Esophagus squamous epithelium (tissue), 5 donors: ENCODE measurements at regions not wholly inside any gene's neighbourhood (a gene's known extent, or its start where the extent isn't known, plus 50 kb on each side); places are given as distances from the start of the nearest gene placed in this dataset.

Experiments
- DNase-seq: peaks from one replicate; lab custom pipeline; 2025; lab: John Stamatoyannopoulos, UW
- H3K27ac ChIP-seq, 4 donors: fragments of 200-600 bp; sonication (generic); one replicate each; pipeline ENCODE4 v1.5.1; 2016 to 2019; ENCODE audit warnings: mild to moderate bottlenecking in 1 of 4
- H3K27me3 ChIP-seq, 4 donors: fragments of 200-600 bp; sonication (generic); 1 replicate in 3 of 4; 2 replicates in 1 of 4; pipeline versions ENCODE4 v1.5.1 to v1.6.0; 2017 to 2021; ENCODE audit warnings: antibody characterized with exemption in 1 of 4
- H3K36me3 ChIP-seq, 3 donors: fragments of 200-600 bp; sonication (generic); one replicate each; pipeline ENCODE4 v1.5.1; 2016 to 2019
- H3K4me1 ChIP-seq, 3 donors: fragments of 200-600 bp; sonication (generic); one replicate each; pipeline ENCODE4 v1.5.1; 2017 to 2019
- H3K4me3 ChIP-seq, 4 donors: fragments of 200-600 bp; sonication (generic); 1 replicate in 3 of 4; 2 replicates in 1 of 4; pipeline ENCODE4 v1.5.1; 2016 to 2019; ENCODE audit warnings: mild to moderate bottlenecking in 2 of 4, moderate library complexity in 1 of 4
- H3K9me3 ChIP-seq, 3 donors: fragments of 200-600 bp; sonication (generic); one replicate each; pipeline ENCODE4 v1.5.1; 2016 to 2019
- POLR2A ChIP-seq, 4 donors: fragments of 450-650 bp; IDR thresholded peaks; one replicate each; pipeline ENCODE4 v1.6.1; 2017; ENCODE audit warnings: antibody characterized with exemption in 4 of 4, mild to moderate bottlenecking in 4 of 4, moderate library complexity in 3 of 4
- WGBS, 2 donors: methylation state at CpG; one replicate each; pipeline ENCODE4 v1.1.5; 2018; 5-methylcytosine and 5-hydroxymethylcytosine counted together
- intact Hi-C: fragments of 100-400 bp; cut with DNase I; formaldehyde crosslinking; loops from one replicate; pipeline ENCODE4 v1.15.0; 2022
- TF ChIP-seq, protein P1 (sequence below), 6 experiments: fragments of 450-650 bp in 4 of 6; fragments of 200-600 bp in 2 of 6; sonication (generic) in 2 of 6; IDR thresholded peaks; one replicate each; pipeline ENCODE4 v1.5.1; 2016 to 2019; ENCODE audit warnings: antibody characterized with exemption in 6 of 6, mild to moderate bottlenecking in 4 of 6, moderate library complexity in 4 of 6
- donor health status: DM: yes; HTN: yes; CAD: no.

DNA sequence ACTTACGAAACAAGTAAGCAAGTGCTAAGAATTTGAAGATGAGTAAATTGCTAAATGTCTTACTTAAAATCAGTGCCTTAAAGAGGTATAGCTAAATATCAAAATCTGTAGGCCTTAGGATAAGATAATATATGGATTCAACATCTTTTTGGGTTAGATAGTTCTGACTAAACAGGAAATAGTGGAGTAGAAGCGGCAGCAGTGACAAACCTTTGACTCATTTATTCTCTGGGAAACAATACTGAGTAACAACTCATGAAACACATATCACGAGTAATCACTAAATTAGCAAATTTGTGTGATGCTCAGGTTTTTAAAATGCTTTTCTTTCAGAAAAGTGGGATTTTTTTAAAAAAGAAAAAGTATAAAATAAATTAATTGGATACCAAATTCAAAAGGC lies 762.1 kb upstream of the TYRP1 start:
- Histone ChIP-seq H3K27me3 (no peaks in the 10 kb centered on the region), H3K36me3 (no peaks in the 10 kb centered on the region), H3K27ac (no peak overlapping the region), H3K9me3 (peaks cover 0 to 8% (median 0%) of the 10 kb centered on the region in 3 donors), H3K4me1 (no peaks in the 10 kb centered on the region), H3K4me3 (no peak overlapping the region)
- intact Hi-C loops: no loop called here
- no peak for TF ChIP-seq POLR2A (IDR thresholded peaks at IDR 0.05)
- TF ChIP-seq, protein P1, sequence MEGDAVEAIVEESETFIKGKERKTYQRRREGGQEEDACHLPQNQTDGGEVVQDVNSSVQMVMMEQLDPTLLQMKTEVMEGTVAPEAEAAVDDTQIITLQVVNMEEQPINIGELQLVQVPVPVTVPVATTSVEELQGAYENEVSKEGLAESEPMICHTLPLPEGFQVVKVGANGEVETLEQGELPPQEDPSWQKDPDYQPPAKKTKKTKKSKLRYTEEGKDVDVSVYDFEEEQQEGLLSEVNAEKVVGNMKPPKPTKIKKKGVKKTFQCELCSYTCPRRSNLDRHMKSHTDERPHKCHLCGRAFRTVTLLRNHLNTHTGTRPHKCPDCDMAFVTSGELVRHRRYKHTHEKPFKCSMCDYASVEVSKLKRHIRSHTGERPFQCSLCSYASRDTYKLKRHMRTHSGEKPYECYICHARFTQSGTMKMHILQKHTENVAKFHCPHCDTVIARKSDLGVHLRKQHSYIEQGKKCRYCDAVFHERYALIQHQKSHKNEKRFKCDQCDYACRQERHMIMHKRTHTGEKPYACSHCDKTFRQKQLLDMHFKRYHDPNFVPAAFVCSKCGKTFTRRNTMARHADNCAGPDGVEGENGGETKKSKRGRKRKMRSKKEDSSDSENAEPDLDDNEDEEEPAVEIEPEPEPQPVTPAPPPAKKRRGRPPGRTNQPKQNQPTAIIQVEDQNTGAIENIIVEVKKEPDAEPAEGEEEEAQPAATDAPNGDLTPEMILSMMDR (IDR thresholded peaks at IDR 0.05): no peak
- WGBS, 2 donors: 62 to 72% methylated on average over 3 of the region's 3 CpGs
- DNase-seq: no peak

DNA sequence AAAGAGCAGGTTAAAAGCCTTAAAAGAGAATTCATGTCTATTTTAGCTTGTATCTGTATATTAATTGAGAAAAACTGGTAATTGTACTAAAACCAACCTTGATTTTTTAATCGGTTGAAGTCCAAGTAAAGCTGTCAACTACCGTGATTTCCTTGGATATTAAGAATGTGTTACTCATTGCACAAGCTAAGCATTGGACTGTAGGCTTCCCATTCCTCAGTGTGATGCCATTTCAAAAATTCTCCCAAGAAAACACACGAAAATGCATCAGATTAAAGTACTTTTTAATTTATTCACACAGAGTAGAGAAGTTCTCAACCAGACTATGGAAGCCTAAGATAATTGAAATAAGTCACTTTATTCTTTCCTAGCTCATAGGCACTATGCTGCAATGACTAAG lies 761.4 kb upstream of the TYRP1 start:
- peaks cover 0 to 8% (median 0%) of the 10 kb centered on the region in 3 donors for H3K9me3 ChIP-seq
- WGBS, 2 donors: 62 to 67% methylated on average over 3 of the region's 3 CpGs
- TF ChIP-seq POLR2A (IDR thresholded peaks at IDR 0.05): no peak
- TF ChIP-seq, protein P1 (IDR thresholded peaks at IDR 0.05): no peak

DNA sequence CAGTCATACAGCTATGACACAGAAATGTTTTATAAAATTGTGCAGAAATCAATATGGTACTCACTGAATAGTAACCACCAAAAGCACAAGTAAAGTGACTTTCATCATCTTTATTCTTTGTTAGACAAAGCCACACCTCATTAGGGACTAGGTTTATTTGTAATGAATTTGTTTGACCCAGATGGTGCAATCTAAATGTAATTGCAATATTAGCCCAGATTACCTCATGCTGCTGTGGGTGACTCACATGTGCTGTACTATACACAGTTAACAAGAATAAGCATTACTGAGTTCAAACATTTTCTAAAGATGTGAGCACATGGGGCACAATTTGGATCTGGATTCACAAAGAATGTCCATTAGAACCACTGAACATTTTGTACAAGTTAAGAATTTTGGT lies 759.3 kb upstream of the TYRP1 start:
- peaks cover 0 to 4% (median 0%) of the 10 kb centered on the region in 3 donors for H3K9me3 ChIP-seq
- H3K27ac ChIP-seq: no peak overlapping the region
- H3K36me3 ChIP-seq: no peaks in the 10 kb centered on the region
- no peak for DNase-seq
- no peaks in the 10 kb centered on the region for H3K27me3 ChIP-seq
- TF ChIP-seq, protein P1 (IDR thresholded peaks at IDR 0.05): no peak
- TF ChIP-seq POLR2A (IDR thresholded peaks at IDR 0.05): no peak
- intact Hi-C loops: no loop called here
- no peak overlapping the region for H3K4me3 ChIP-seq
- H3K4me1 ChIP-seq: no peaks in the 10 kb centered on the region

More for the DNA sequence above, 761.4 kb upstream of the TYRP1 start:
- Histone ChIP-seq H3K27me3 (no peaks in the 10 kb centered on the region), H3K4me1 (no peaks in the 10 kb centered on the region), H3K36me3 (no peaks in the 10 kb centered on the region), H3K4me3 (no peak overlapping the region), H3K27ac (no peak overlapping the region)
- DNase-seq: no peak
- intact Hi-C loops: no loop called here

DNA sequence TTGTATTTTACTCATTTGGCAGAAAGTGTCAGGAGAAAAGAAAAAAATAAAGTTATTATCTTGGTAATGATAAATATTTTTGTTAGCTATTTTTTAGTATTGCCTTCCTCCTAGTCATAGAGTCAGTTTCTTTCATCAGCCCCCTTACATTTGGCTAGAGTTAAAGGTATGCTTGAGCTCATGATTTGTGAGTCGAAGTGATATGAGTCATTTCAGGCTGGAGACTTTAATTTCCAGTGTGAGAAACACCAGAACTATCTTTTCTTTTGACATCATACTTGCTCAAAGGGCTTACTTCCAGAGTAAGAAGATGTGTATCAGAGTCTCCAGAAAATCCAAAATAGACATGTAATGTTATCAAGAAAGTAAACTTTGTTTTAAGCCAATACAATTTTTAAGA lies 746.7 kb upstream of the TYRP1 start:
- Histone ChIP-seq H3K27me3 (no peaks in the 10 kb centered on the region), H3K9me3 (peaks cover 0 to 9% (median 0%) of the 10 kb centered on the region in 3 donors), H3K4me3 (no peak overlapping the region), H3K27ac (no peak overlapping the region), H3K4me1 (no peaks in the 10 kb centered on the region), H3K36me3 (no peaks in the 10 kb centered on the region)
- 32 to 35% methylated on average over 1 of the region's 1 CpG for WGBS, 2 donors
- intact Hi-C loops: no loop called here
- no peak for TF ChIP-seq POLR2A (IDR thresholded peaks at IDR 0.05)
- TF ChIP-seq, protein P1 (IDR thresholded peaks at IDR 0.05): no peak
- no peak for DNase-seq

DNA sequence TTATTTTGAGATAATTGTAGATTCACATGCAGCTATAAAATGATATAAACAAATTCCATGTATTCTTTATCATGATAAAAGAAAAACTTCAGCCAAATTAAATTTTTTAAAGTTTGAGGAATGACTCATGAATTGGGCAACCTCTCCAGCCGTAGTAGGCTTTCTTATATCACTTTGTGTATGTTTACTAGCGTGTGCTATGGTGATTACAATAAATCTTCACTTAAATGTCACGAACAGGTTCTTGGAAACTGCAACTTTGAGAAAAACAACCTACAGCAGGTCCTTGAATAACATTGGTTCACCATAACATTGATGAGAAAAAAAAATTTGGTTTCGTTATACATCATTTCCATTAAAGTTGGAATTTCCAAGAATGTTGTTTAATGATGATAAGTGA lies 730.9 kb upstream of the TYRP1 start:
- H3K4me1 ChIP-seq: no peaks in the 10 kb centered on the region
- no peak for DNase-seq
- H3K4me3 ChIP-seq: no peak overlapping the region
- H3K36me3 ChIP-seq: no peaks in the 10 kb centered on the region
- TF ChIP-seq, protein P1 (IDR thresholded peaks at IDR 0.05): no peak
- no peak for TF ChIP-seq POLR2A (IDR thresholded peaks at IDR 0.05)
- no peak overlapping the region for H3K27ac ChIP-seq
- peaks cover 0 to 6% (median 0%) of the 10 kb centered on the region in 3 donors for H3K9me3 ChIP-seq
- intact Hi-C loops: no loop called here
- no peaks in the 10 kb centered on the region for H3K27me3 ChIP-seq
- WGBS, 2 donors: 47 to 64% methylated on average over 4 of the region's 4 CpGs
